ENCODE measurements at regions not wholly inside any gene's neighbourhood (a gene's known extent, or its start where the extent isn't known, plus 50 kb on each side); places are given as distances from the start of the nearest gene placed in this dataset.

DNA sequence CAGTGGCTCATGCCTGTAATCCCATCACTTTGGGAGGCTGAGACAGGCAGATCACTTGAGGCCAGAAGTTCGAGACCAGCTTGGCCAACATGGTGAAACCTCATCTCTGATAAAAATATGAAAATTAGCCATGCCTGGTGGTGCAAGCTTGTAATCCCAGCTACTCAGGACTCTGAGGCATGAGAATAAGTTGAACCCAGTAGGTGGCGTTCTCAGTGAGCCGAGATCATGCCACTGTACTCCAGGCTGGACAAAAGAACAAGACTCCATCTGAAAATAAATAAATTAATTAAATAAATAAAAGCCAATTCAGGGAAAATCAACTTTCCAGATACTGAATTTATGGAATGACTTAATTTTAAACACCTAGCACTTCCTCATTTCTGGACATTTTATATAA is 1722.1 kb downstream of the MAT2B start:
- H3K4me1 ChIP-seq = no peaks in the 10 kb centered on the region
- TF ChIP-seq, protein P1, sequence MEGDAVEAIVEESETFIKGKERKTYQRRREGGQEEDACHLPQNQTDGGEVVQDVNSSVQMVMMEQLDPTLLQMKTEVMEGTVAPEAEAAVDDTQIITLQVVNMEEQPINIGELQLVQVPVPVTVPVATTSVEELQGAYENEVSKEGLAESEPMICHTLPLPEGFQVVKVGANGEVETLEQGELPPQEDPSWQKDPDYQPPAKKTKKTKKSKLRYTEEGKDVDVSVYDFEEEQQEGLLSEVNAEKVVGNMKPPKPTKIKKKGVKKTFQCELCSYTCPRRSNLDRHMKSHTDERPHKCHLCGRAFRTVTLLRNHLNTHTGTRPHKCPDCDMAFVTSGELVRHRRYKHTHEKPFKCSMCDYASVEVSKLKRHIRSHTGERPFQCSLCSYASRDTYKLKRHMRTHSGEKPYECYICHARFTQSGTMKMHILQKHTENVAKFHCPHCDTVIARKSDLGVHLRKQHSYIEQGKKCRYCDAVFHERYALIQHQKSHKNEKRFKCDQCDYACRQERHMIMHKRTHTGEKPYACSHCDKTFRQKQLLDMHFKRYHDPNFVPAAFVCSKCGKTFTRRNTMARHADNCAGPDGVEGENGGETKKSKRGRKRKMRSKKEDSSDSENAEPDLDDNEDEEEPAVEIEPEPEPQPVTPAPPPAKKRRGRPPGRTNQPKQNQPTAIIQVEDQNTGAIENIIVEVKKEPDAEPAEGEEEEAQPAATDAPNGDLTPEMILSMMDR (IDR thresholded peaks at IDR 0.05) = peak in 4 of 7 experiments; percentile 20 to 44 (median 26)
- no peak for TF ChIP-seq POLR2A (IDR thresholded peaks at IDR 0.05)
- peak in 3 of 4 donors; percentile 11 to 36 (median 16) for DNase-seq
- WGBS, 2 donors = 56 to 62% methylated on average over 3 of the region's 3 CpGs
- no peaks in the 10 kb centered on the region for H3K9me3 ChIP-seq
- no peak overlapping the region for H3K27ac ChIP-seq
- H3K4me3 ChIP-seq = no peak overlapping the region
- H3K36me3 ChIP-seq (replicated peaks in 1 of 2; ENCODE audit: insufficient read depth in 1 of 2, low read depth in 2 of 2) = no peaks in the 10 kb centered on the region
- H3K27me3 ChIP-seq = no peaks in the 10 kb centered on the region
- intact Hi-C loops (cut with DNase I) = no loop called here
- ATAC-seq = no peak

DNA sequence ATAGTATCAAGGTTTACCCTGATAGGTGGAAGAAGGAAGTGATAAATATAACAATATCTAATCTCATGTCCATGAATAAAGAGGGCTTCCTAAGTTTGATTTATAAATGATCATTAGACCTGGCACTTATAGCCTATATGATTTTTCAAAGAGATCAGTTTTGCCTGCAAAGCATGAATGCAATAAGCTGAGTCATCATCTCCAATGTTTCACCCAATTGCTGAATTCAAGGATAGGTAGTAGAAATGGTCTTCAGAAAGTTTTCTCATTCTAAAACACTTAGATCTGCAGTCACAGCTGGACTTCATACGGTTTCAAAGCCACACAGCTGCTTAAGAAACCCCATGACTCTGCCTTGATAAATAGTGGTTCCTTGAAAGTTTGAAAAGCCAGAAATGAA is 1722.8 kb downstream of the MAT2B start:
- Histone ChIP-seq H3K36me3 (replicated peaks in 1 of 2; ENCODE audit: insufficient read depth in 1 of 2, low read depth in 2 of 2) (no peaks in the 10 kb centered on the region), H3K4me1 (no peaks in the 10 kb centered on the region), H3K9me3 (no peaks in the 10 kb centered on the region), H3K4me3 (no peak overlapping the region), H3K27me3 (no peaks in the 10 kb centered on the region), H3K27ac (no peak overlapping the region)
- 63 to 79% methylated on average over 1 of the region's 1 CpG for WGBS, 2 donors
- intact Hi-C loops (cut with DNase I) = no loop called here
- ATAC-seq (no peak), DNase-seq (no peak)
- no peak for TF ChIP-seq POLR2A (IDR thresholded peaks at IDR 0.05)
- TF ChIP-seq, protein P1 (IDR thresholded peaks at IDR 0.05) = no peak

DNA sequence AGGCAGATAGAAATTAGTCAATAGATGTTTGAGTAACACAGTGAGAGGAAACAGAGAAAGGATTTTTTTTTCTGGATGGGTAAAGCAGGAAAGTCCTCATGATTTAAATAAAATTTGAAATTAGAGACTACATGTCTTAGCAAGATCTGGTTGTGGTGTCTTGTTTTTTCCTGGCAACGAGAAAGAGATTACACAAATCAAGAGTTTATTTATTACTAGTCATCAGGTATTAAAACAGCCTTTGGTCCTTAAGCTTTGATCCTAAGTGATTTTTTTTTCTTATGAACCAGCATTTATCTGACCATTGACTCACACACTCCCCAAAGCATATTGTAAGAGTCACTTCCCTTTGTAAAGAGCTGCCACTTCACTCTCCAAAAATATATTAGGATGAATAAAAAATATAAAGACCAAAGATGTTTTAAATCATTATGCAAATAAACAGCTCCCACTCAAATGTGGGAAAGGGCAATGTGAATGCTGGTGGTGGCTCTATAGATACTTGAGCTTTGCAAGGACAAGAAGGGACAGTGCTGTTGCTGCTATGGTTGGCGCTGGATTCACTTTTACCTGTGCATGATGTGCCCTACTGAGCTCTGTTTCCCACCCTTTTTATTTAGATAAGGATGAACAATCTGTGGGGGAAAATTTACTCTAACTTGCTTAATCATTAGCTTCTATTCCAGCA is 1726.5 kb downstream of the MAT2B start:
- Histone ChIP-seq H3K4me1 (no peaks in the 10 kb centered on the region), H3K9me3 (no peaks in the 10 kb centered on the region), H3K36me3 (replicated peaks in 1 of 2; ENCODE audit: insufficient read depth in 1 of 2, low read depth in 2 of 2) (no peaks in the 10 kb centered on the region), H3K4me3 (no peak overlapping the region), H3K27me3 (no peaks in the 10 kb centered on the region), H3K27ac (no peak overlapping the region)
- 70 to 72% methylated on average over 2 of the region's 2 CpGs for WGBS, 2 donors
- TF ChIP-seq, protein P1 (IDR thresholded peaks at IDR 0.05) = no peak
- TF ChIP-seq POLR2A (IDR thresholded peaks at IDR 0.05) = no peak
- intact Hi-C loops (cut with DNase I) = no loop called here
- ATAC-seq = no peak
- no peak for DNase-seq

DNA sequence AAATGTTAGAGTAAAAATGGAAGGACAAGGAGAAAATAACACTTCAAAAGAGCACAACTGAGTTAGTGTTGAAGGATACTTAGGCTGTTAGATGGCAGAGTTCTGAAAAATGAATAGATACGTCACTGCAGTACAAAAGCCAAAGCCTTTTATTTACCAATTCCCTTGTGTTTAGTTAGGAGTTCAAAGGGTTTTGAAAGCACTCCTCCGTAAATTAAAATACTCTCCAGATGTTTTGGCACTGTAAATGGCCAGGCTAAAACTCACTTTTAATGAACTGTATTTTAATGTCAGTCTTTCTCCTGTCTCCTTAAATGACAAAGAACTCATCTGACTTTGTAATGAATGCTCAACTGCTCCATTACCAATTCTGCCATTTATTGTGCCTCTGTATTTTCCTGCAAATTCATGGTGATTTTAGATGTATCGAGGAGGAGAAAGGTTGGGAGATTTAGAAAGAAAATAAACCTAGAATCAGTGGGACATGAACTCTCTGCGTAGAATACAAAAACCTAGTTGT is 1727.2 kb downstream of the MAT2B start:
- DNase-seq (no peak), ATAC-seq (no peak)
- no peak overlapping the region for H3K27ac ChIP-seq
- no peaks in the 10 kb centered on the region for H3K4me1 ChIP-seq
- intact Hi-C loops (cut with DNase I) = no loop called here
- no peaks in the 10 kb centered on the region for H3K27me3 ChIP-seq
- no peak overlapping the region for H3K4me3 ChIP-seq
- WGBS, 2 donors = 57 to 70% methylated on average over 4 of the region's 4 CpGs
- no peaks in the 10 kb centered on the region for H3K36me3 ChIP-seq (replicated peaks in 1 of 2; ENCODE audit: insufficient read depth in 1 of 2, low read depth in 2 of 2)
- TF ChIP-seq, protein P1 (IDR thresholded peaks at IDR 0.05) = no peak
- TF ChIP-seq POLR2A (IDR thresholded peaks at IDR 0.05) = no peak
- no peaks in the 10 kb centered on the region for H3K9me3 ChIP-seq

DNA sequence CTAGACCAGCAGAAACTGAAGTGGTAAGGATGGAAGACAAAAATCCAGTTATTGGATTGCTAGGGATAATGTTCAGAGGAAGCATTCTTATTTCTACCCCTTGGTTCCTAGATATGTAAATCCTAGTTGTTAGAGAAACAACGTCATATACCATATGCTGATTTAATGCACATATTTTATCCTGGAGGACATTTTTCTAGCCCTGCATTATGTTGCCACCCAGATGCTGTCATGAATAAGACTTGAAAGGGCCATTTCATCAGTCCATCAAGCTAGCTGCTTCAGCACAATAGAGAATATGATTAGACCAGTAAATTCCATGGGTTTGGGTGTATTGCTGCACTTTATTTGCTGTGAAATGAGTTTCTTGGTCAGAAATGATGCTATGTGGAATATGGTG is 1736.4 kb downstream of the MAT2B start:
- 96 to 100% methylated on average over 1 of the region's 1 CpG for WGBS, 2 donors
- intact Hi-C loops (cut with DNase I) = no loop called here
- no peaks in the 10 kb centered on the region for H3K36me3 ChIP-seq (replicated peaks in 1 of 2; ENCODE audit: insufficient read depth in 1 of 2, low read depth in 2 of 2)

More for the DNA sequence above, 1736.4 kb downstream of the MAT2B start:
- H3K4me1 ChIP-seq = peaks cover 11% of the 10 kb centered on the region
- no peaks in the 10 kb centered on the region for H3K27me3 ChIP-seq
- no peak for DNase-seq
- H3K4me3 ChIP-seq = no peak overlapping the region
- H3K27ac ChIP-seq = no peak overlapping the region
- no peaks in the 10 kb centered on the region for H3K9me3 ChIP-seq
- no peak for TF ChIP-seq POLR2A (IDR thresholded peaks at IDR 0.05)
- TF ChIP-seq, protein P1 (IDR thresholded peaks at IDR 0.05) = no peak
- ATAC-seq = no peak
